ENCODE measurements at regions not wholly inside any gene's neighbourhood (a gene's known extent, or its start where the extent isn't known, plus 50 kb on each side); places are given as distances from the start of the nearest gene placed in this dataset.
"Not testable (repeated sequence)": the region's sequence is repeated elsewhere in the genome, so short reads cannot be mapped to it uniquely, and the experiment has no call there.

GRCh38 chr5:12951846-12952245 lies 992.6 kb downstream of the DNAH5 start:
- H3K27ac ChIP-seq = no peak overlapping the region
- H3K4me3 ChIP-seq = no peak overlapping the region

- Histone ChIP-seq H3K27ac (no peak overlapping the region), H3K4me3 (no peak overlapping the region)
Measured at GRCh38 chr5:12947379-12947778, 997.1 kb downstream of the DNAH5 start.

- H3K4me3 ChIP-seq, H3K27ac ChIP-seq: not testable (repeated sequence)
Measured at GRCh38 chr5:12945477-12945876, 999.0 kb downstream of the DNAH5 start.

- H3K27ac ChIP-seq = no peak overlapping the region
- no peak overlapping the region for H3K4me3 ChIP-seq
Measured at GRCh38 chr5:12936221-12936620, 1008.3 kb downstream of the DNAH5 start.

- Histone ChIP-seq H3K27ac (peak overlapping the region in 9 of 21 experiments; percentile 51 to 80 (median 64)), H3K4me3 (no peak overlapping the region)
Measured at GRCh38 chr5:12934722-12935121, 1009.8 kb downstream of the DNAH5 start.

GRCh38 chr5:12920527-12920926 lies 1016.3 kb upstream of the CTNND2 start:
- no peak overlapping the region for H3K4me3 ChIP-seq
- H3K27ac ChIP-seq = no peak overlapping the region

GRCh38 chr5:12911156-12911555 lies 1006.9 kb upstream of the CTNND2 start:
- no peak overlapping the region for H3K4me3 ChIP-seq
- H3K27ac ChIP-seq = no peak overlapping the region

- Histone ChIP-seq H3K27ac (no peak overlapping the region), H3K4me3 (no peak overlapping the region)
Measured at GRCh38 chr5:12910641-12911040, 1006.4 kb upstream of the CTNND2 start.

- Histone ChIP-seq H3K4me3 (no peak overlapping the region), H3K27ac (no peak overlapping the region)
Measured at GRCh38 chr5:12902611-12903010, 998.4 kb upstream of the CTNND2 start.

- H3K4me3 ChIP-seq = no peak overlapping the region
- H3K27ac ChIP-seq = no peak overlapping the region
Measured at GRCh38 chr5:12901696-12902095, 997.5 kb upstream of the CTNND2 start.

- Histone ChIP-seq H3K27ac (no peak overlapping the region), H3K4me3 (no peak overlapping the region)
Measured at GRCh38 chr5:12896086-12896485, 991.8 kb upstream of the CTNND2 start.

GRCh38 chr5:12885018-12885417 lies 980.8 kb upstream of the CTNND2 start:
- Histone ChIP-seq H3K27ac (no peak overlapping the region), H3K4me3 (no peak overlapping the region)

- H3K4me3 ChIP-seq = no peak overlapping the region
Measured at GRCh38 chr5:12883395-12883794, 979.1 kb upstream of the CTNND2 start.

GRCh38 chr5:12876541-12877298 lies 972.5 kb upstream of the CTNND2 start:
- Histone ChIP-seq H3K4me3 (no peak overlapping the region), H3K27ac (no peak overlapping the region)

More at GRCh38 chr5:12883395-12883794, 979.1 kb upstream of the CTNND2 start:
- H3K27ac ChIP-seq = no peak overlapping the region

GRCh38 chr5:12870872-12871539 lies 966.8 kb upstream of the CTNND2 start:
- H3K27ac ChIP-seq = no peak overlapping the region
- H3K4me3 ChIP-seq = no peak overlapping the region

GRCh38 chr5:12865529-12865928 lies 961.3 kb upstream of the CTNND2 start:
- H3K4me3 ChIP-seq = no peak overlapping the region

GRCh38 chr5:12861886-12862654 lies 957.8 kb upstream of the CTNND2 start:
- no peak overlapping the region for H3K4me3 ChIP-seq
- no peak overlapping the region for H3K27ac ChIP-seq

More at GRCh38 chr5:12865529-12865928, 961.3 kb upstream of the CTNND2 start:
- H3K27ac ChIP-seq = no peak overlapping the region

GRCh38 chr5:12856105-12856504 lies 951.9 kb upstream of the CTNND2 start:
- H3K27ac ChIP-seq, H3K4me3 ChIP-seq: not testable (repeated sequence)

GRCh38 chr5:12854386-12854785 lies 950.1 kb upstream of the CTNND2 start:
- H3K27ac ChIP-seq = no peak overlapping the region
- H3K4me3 ChIP-seq = no peak overlapping the region

- no peak overlapping the region for H3K27ac ChIP-seq
- no peak overlapping the region for H3K4me3 ChIP-seq
Measured at GRCh38 chr5:12851761-12852160, 947.5 kb upstream of the CTNND2 start.

GRCh38 chr5:12848709-12849108 lies 944.5 kb upstream of the CTNND2 start:
- no peak overlapping the region for H3K27ac ChIP-seq
- no peak overlapping the region for H3K4me3 ChIP-seq
